Activated naive CD8-positive, alpha-beta T cell treated with anti-CD3 and anti-CD28 coated beads, Interleukin-2, amount 10 ng/mL, durations not matched to agents 7 days and 5 days (primary cell): ENCODE measurements at regions not wholly inside any gene's neighbourhood (a gene's known extent, or its start where the extent isn't known, plus 50 kb on each side); places are given as distances from the start of the nearest gene placed in this dataset.
"Not testable (repeated sequence)": the region's sequence is repeated elsewhere in the genome, so short reads cannot be mapped to it uniquely, and the experiment has no call there.

Experiments used
- ATAC-seq: fragments of 150-1000 bp; cut with Tn5 transposase; one replicate; pipeline ENCODE4 v1.10.0; 2021; ENCODE audit warnings: low read depth, moderate library complexity
- POLR2A ChIA-PET: fragments of 350-600 bp; sonication (Branson Sonifier 250); formaldehyde crosslinking; loops from one replicate; lab custom pipeline; 2021; ENCODE audit warnings: antibody characterized with exemption; lab: Charles Lee
- DNase-seq: peaks from one replicate; pipeline ENCODE4 v3.0.0; 2021
- H3K27ac Mint-ChIP-seq: one replicate; pipeline ENCODE4 v1.8.0; 2022; ENCODE audit warnings: mild to moderate bottlenecking, mixed read lengths
- H3K27me3 Mint-ChIP-seq: one replicate; pipeline ENCODE4 v1.8.0; 2022; ENCODE audit warnings: mild to moderate bottlenecking, moderate library complexity, mixed read lengths
- H3K36me3 Mint-ChIP-seq: one replicate; pipeline ENCODE4 v1.8.0; 2021; ENCODE audit warnings: mild to moderate bottlenecking, mixed read lengths
- H3K4me1 Mint-ChIP-seq: one replicate; pipeline ENCODE4 v1.8.0; 2021; ENCODE audit warnings: mixed read lengths
- H3K4me3 Mint-ChIP-seq: one replicate; pipeline ENCODE4 v1.8.0; 2022; ENCODE audit warnings: mild to moderate bottlenecking, moderate library complexity, mixed read lengths
- H3K9me3 Mint-ChIP-seq: one replicate; pipeline ENCODE4 v1.8.0; 2021; ENCODE audit warnings: mixed read lengths

- Mint-ChIP-seq H3K9me3 (peaks cover 6% of the 10 kb centered on the region), H3K4me3 (no peak overlapping the region), H3K36me3 (no peaks in the 10 kb centered on the region), H3K4me1 (no peaks in the 10 kb centered on the region), H3K27me3 (no peaks in the 10 kb centered on the region), H3K27ac (no peak overlapping the region)
- POLR2A ChIA-PET, result no interaction called here
- ATAC-seq, result no peak
- DNase-seq, result no peak
Observed at GRCh38 chr4:86521373-86521969, 72.6 kb upstream of the PTPN13 start.

GRCh38 chr4:86522349-86522748, 71.8 kb upstream of the PTPN13 start:
- Mint-ChIP-seq H3K27ac (no peak overlapping the region), H3K36me3 (no peaks in the 10 kb centered on the region), H3K9me3 (peaks cover 6% of the 10 kb centered on the region), H3K4me3 (no peak overlapping the region), H3K27me3 (no peaks in the 10 kb centered on the region), H3K4me1 (no peaks in the 10 kb centered on the region)
- POLR2A ChIA-PET, result no interaction called here
- DNase-seq (no peak), ATAC-seq (no peak)

GRCh38 chr4:86523333-86523732, 70.8 kb upstream of the PTPN13 start:
- no peak overlapping the region for H3K27ac Mint-ChIP-seq
- H3K9me3 Mint-ChIP-seq, result peaks cover 4% of the 10 kb centered on the region
- no peaks in the 10 kb centered on the region for H3K27me3 Mint-ChIP-seq
- ATAC-seq, result no peak
- no peak overlapping the region for H3K4me3 Mint-ChIP-seq
- no peaks in the 10 kb centered on the region for H3K36me3 Mint-ChIP-seq
- no peaks in the 10 kb centered on the region for H3K4me1 Mint-ChIP-seq
- no peak for DNase-seq
- POLR2A ChIA-PET, result no interaction called here

DNA sequence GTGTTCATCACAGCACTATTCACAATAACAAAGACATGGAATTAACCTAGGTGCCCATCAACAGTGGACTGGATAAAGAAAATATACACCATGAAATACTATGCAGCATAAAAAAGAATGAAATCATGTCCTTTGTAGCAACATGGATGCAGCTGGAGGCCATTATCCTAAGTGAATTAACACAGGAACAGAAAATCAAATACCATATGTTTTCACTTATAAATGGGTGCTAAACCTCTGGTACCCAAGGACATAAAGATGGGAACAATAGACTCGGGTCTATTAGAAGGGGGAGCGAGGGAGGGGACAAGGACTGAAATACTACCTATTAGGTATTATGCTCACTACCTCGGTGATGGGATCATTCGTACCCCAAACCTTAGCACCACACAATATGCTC, 66.4 kb upstream of the PTPN13 start:
- H3K9me3 Mint-ChIP-seq, H3K4me3 Mint-ChIP-seq, DNase-seq, H3K27ac Mint-ChIP-seq, H3K36me3 Mint-ChIP-seq, POLR2A ChIA-PET, H3K27me3 Mint-ChIP-seq, H3K4me1 Mint-ChIP-seq, ATAC-seq: not testable (repeated sequence)

DNA sequence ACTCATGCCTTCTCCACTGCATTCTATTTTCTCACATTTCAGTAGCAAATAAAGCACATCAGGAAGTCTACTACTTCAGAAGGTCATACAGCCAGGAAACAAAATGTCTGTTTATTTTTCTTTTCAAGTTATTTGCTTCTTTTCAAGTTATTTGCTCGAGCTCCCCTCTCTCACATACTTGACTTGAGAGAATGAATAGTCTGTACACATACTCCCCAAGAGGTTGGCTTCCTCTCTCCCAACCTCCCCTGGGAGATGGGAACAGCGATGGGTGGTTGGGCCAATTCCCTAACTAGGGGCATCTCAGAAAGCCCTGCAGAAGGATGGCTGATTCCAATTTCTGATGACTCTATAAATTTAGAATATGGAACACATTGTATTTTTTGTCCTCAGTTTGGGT, 64.7 kb upstream of the PTPN13 start:
- no peak for DNase-seq
- Mint-ChIP-seq H3K27ac (no peak overlapping the region), H3K27me3 (peaks cover 3% of the 10 kb centered on the region), H3K9me3 (no peaks in the 10 kb centered on the region), H3K36me3 (no peaks in the 10 kb centered on the region), H3K4me3 (no peak overlapping the region), H3K4me1 (no peaks in the 10 kb centered on the region)
- POLR2A ChIA-PET, result no interaction called here
- no peak for ATAC-seq

DNA sequence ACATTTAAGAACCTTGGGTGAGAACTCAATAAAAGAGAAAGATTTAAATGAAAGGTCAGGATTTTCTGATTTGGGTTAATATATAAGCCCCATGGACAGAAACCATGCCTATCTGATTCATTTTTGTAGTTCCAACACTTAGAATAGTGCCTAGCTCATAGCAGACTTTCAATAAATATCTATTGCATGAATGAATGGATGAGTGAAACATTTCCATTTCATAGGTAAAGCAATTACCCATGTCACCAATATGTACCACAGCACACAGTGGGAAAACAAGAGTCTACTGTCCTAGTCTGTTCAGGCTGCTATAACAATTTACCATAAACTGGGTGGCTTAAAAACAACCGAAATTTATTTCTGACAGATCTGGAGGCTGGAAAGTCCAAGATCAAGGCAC, 63.9 kb upstream of the PTPN13 start:
- no peak for DNase-seq
- Mint-ChIP-seq H3K9me3 (no peaks in the 10 kb centered on the region), H3K4me3 (no peak overlapping the region), H3K27ac (no peak overlapping the region), H3K27me3 (peaks cover 3% of the 10 kb centered on the region), H3K4me1 (no peaks in the 10 kb centered on the region), H3K36me3 (no peaks in the 10 kb centered on the region)
- POLR2A ChIA-PET, result no interaction called here
- ATAC-seq, result no peak

DNA sequence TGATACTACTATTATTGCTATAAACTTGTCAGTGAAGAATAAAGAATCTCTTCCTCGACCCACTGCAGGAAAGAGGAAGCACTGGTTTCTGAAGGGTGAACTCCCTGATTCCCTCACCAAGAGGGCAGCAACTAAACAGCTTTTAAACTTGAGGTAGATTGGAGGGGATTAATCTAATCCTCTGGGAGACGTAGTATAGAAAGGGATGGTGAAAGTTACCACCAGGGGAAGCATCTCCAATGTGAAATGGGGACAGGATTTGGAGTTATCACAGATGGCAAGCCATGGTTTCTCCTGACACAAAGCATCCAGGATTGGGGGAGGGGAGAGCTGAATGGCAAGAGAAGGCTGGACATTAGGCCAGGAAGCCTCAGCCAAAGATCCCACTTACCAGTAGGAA, 62.7 kb upstream of the PTPN13 start:
- no peak overlapping the region for H3K4me3 Mint-ChIP-seq
- DNase-seq (no peak), ATAC-seq (no peak)
- no peaks in the 10 kb centered on the region for H3K9me3 Mint-ChIP-seq
- peaks cover 3% of the 10 kb centered on the region for H3K27me3 Mint-ChIP-seq
- no peaks in the 10 kb centered on the region for H3K4me1 Mint-ChIP-seq
- H3K27ac Mint-ChIP-seq, result no peak overlapping the region
- POLR2A ChIA-PET, result no interaction called here
- no peaks in the 10 kb centered on the region for H3K36me3 Mint-ChIP-seq

DNA sequence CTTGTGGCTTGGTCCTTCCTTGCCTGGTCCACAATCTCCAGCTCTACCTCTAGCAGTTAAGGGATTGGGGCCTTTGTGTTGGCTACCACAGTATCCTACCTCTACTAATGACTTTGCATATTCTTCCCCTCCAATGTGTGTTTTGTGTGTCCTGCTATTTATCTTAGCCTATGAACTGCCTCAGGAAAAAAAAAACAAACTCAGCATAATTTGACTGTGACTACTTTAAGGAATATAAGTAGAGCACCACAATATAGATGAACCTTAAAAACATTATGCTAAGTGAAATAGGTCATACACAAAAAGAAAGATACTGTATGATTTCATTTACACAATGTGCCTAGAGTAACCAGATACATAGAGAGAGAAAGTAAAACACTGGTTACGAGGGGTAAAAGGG, 61.3 kb upstream of the PTPN13 start:
- peaks cover 3% of the 10 kb centered on the region for H3K27me3 Mint-ChIP-seq
- H3K9me3 Mint-ChIP-seq, result no peaks in the 10 kb centered on the region
- no peak for ATAC-seq

GRCh38 chr4:86536151-86536550, 58.0 kb upstream of the PTPN13 start:
- Mint-ChIP-seq H3K4me1 (no peaks in the 10 kb centered on the region), H3K4me3 (no peak overlapping the region), H3K36me3 (no peaks in the 10 kb centered on the region), H3K27ac (no peak overlapping the region), H3K27me3 (no peaks in the 10 kb centered on the region), H3K9me3 (no peaks in the 10 kb centered on the region)
- POLR2A ChIA-PET, result interaction anchor here (0.7 kb wide), 1 partner anchor 322 kb away, joined by 3 read pairs; no protein-coding TSS in a partner anchor
- ATAC-seq, result no peak
- no peak for DNase-seq

More for the DNA sequence above, 61.3 kb upstream of the PTPN13 start:
- Mint-ChIP-seq H3K4me3 (no peak overlapping the region), H3K4me1 (no peaks in the 10 kb centered on the region), H3K27ac (no peak overlapping the region), H3K36me3 (no peaks in the 10 kb centered on the region)
- POLR2A ChIA-PET, result no interaction called here
- no peak for DNase-seq

DNA sequence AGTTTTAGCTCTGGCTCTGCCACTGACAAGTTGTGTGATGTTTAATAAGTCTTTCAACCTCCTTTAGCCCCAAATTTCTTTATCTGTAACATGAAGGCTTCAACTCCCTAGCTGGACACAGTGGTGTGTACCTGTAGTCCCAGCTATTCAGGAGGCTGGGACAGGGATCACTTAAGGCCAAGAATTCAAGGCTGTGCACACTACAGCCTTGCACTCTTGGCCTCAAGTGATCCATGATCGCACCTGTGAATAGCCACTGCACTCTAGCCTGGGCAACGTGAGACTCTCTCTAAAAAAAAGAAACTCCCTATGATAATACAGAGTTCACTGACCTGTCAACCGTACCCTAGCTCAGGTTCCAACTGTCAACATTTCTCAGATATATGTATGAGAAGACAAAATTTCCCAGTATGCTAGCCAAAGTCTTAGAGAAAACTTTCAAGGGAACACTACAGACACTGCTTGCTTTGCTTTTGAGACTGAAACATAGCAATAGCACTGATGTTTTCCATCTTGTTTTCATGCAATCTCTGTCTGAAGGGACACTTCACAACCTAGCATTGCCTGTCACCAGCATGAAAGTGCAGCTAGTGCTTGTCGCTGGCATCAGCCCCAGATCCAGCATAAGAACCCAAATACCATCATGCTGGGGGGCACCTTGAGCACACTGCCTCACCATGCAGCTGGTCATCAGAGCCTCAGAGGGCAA, 51.6 kb upstream of the PTPN13 start:
- no peak for ATAC-seq
- no peaks in the 10 kb centered on the region for H3K36me3 Mint-ChIP-seq
- H3K27me3 Mint-ChIP-seq, result no peaks in the 10 kb centered on the region
- DNase-seq, result no peak
- H3K4me1 Mint-ChIP-seq, result peaks cover 4% of the 10 kb centered on the region
- H3K9me3 Mint-ChIP-seq, result peaks cover 2% of the 10 kb centered on the region
- H3K27ac Mint-ChIP-seq, result no peak overlapping the region
- H3K4me3 Mint-ChIP-seq, result no peak overlapping the region
- POLR2A ChIA-PET, result no interaction called here

- ATAC-seq, result no peak
- no peak for DNase-seq
- Mint-ChIP-seq H3K4me1 (peaks cover 5% of the 10 kb centered on the region), H3K9me3 (peaks cover 2% of the 10 kb centered on the region), H3K27me3 (no peaks in the 10 kb centered on the region), H3K27ac (no peak overlapping the region), H3K4me3 (no peak overlapping the region), H3K36me3 (no peaks in the 10 kb centered on the region)
- POLR2A ChIA-PET, result no interaction called here
Observed at GRCh38 chr4:86543080-86543479, 51.0 kb upstream of the PTPN13 start.

GRCh38 chr4:86543560-86544309, 50.4 kb upstream of the PTPN13 start:
- POLR2A ChIA-PET, result no interaction called here
- DNase-seq (no peak), ATAC-seq (no peak)
- peaks cover 5% of the 10 kb centered on the region for H3K4me1 Mint-ChIP-seq
- no peak overlapping the region for H3K27ac Mint-ChIP-seq
- no peaks in the 10 kb centered on the region for H3K36me3 Mint-ChIP-seq
- H3K4me3 Mint-ChIP-seq, result no peak overlapping the region
- peaks cover 2% of the 10 kb centered on the region for H3K9me3 Mint-ChIP-seq
- no peaks in the 10 kb centered on the region for H3K27me3 Mint-ChIP-seq

- no peak for ATAC-seq
- Mint-ChIP-seq H3K27ac (peak overlapping the region; percentile 35), H3K27me3 (no peaks in the 10 kb centered on the region), H3K9me3 (peaks cover 2% of the 10 kb centered on the region), H3K4me3 (peak overlapping the region; percentile 53), H3K4me1 (peaks cover 5% of the 10 kb centered on the region), H3K36me3 (no peaks in the 10 kb centered on the region)
- DNase-seq, result no peak
- POLR2A ChIA-PET, result no interaction called here
Observed at GRCh38 chr4:86544310-86544966, 49.7 kb upstream of the PTPN13 start.
